HG03139 (cell line): ENCODE measurements at regions not wholly inside any gene's neighbourhood (a gene's known extent, or its start where the extent isn't known, plus 50 kb on each side); places are given as distances from the start of the nearest gene placed in this dataset.
A peak's percentile ranks its signal among the peaks of the same experiment; 100 is the strongest.

Source experiments
- ATAC-seq: cut with Tn5 transposase; IDR thresholded peaks from one replicate; pipeline ENCODE4 v1.9.1; 2021; ENCODE audit not compliant: unreplicated experiment

- peak; percentile 48 for ATAC-seq
Measured at GRCh38 chr6:165729307-165729936, 66.4 kb upstream of the PDE10A start.

- no peak for ATAC-seq
Measured at GRCh38 chr6:165728216-165728615, 65.2 kb upstream of the PDE10A start.

GRCh38 chr6:165726965-165727381, 63.9 kb upstream of the PDE10A start:
- no peak for ATAC-seq

- ATAC-seq = no peak
Measured at GRCh38 chr6:165726290-165726875, 63.3 kb upstream of the PDE10A start.

- ATAC-seq = no peak
Measured at GRCh38 chr6:165725201-165725600, 62.2 kb upstream of the PDE10A start.

GRCh38 chr6:165723326-165723725, 60.3 kb upstream of the PDE10A start:
- no peak for ATAC-seq

GRCh38 chr6:165722022-165722421, 59.0 kb upstream of the PDE10A start:
- ATAC-seq = no peak

- no peak for ATAC-seq
Measured at GRCh38 chr6:165721356-165721755, 58.3 kb upstream of the PDE10A start.

- no peak for ATAC-seq
Measured at GRCh38 chr6:165718491-165718891, 55.5 kb upstream of the PDE10A start.

- ATAC-seq = no peak
Measured at GRCh38 chr6:165717732-165718465, 54.9 kb upstream of the PDE10A start.

GRCh38 chr6:165716886-165717285, 53.8 kb upstream of the PDE10A start:
- no peak for ATAC-seq

- no peak for ATAC-seq
Measured at GRCh38 chr6:165715428-165715827, 52.4 kb upstream of the PDE10A start.

GRCh38 chr6:165714907-165715306, 51.9 kb upstream of the PDE10A start:
- no peak for ATAC-seq

GRCh38 chr6:165713845-165714466, 50.9 kb upstream of the PDE10A start:
- no peak for ATAC-seq
